ENCODE measurements at regions not wholly inside any gene's neighbourhood (a gene's known extent, or its start where the extent isn't known, plus 50 kb on each side); places are given as distances from the start of the nearest gene placed in this dataset.

- DNase-seq (ENCODE audit: low read depth), result no peak
- no peak overlapping the region for H3K4me3 ChIP-seq (ENCODE audit: low read depth, low read length)
- no peak for TF ChIP-seq CTCF (IDR thresholded peaks at IDR 0.05; ENCODE audit: control insufficient read depth, extremely low read depth, insufficient read depth)
These were observed 385.3 kb upstream of the IRX4 start for GRCh38 chr5:2267991-2268390.

GRCh38 chr5:2266641-2267240 lies 384.0 kb upstream of the IRX4 start:
- no peak for DNase-seq (ENCODE audit: low read depth)
- no peak for TF ChIP-seq CTCF (IDR thresholded peaks at IDR 0.05; ENCODE audit: control insufficient read depth, extremely low read depth, insufficient read depth)

GRCh38 chr5:2265341-2265740 lies 382.6 kb upstream of the IRX4 start:
- no peak for DNase-seq (ENCODE audit: low read depth)
- no peak for TF ChIP-seq CTCF (IDR thresholded peaks at IDR 0.05; ENCODE audit: control insufficient read depth, extremely low read depth, insufficient read depth)
- H3K4me3 ChIP-seq (ENCODE audit: low read depth, low read length), result no peak overlapping the region

More at GRCh38 chr5:2266641-2267240, 384.0 kb upstream of the IRX4 start:
- H3K4me3 ChIP-seq (ENCODE audit: low read depth, low read length), result no peak overlapping the region

- no peak for TF ChIP-seq CTCF (IDR thresholded peaks at IDR 0.05; ENCODE audit: control insufficient read depth, extremely low read depth, insufficient read depth)
- no peak for DNase-seq (ENCODE audit: low read depth)
These were observed 381.0 kb upstream of the IRX4 start for GRCh38 chr5:2263763-2264162.

GRCh38 chr5:2262620-2263019 lies 379.9 kb upstream of the IRX4 start:
- H3K4me3 ChIP-seq (ENCODE audit: low read depth, low read length), result no peak overlapping the region
- no peak for TF ChIP-seq CTCF (IDR thresholded peaks at IDR 0.05; ENCODE audit: control insufficient read depth, extremely low read depth, insufficient read depth)
- no peak for DNase-seq (ENCODE audit: low read depth)

More at GRCh38 chr5:2263763-2264162, 381.0 kb upstream of the IRX4 start:
- H3K4me3 ChIP-seq (ENCODE audit: low read depth, low read length), result no peak overlapping the region

GRCh38 chr5:2261004-2261703 lies 378.4 kb upstream of the IRX4 start:
- no peak for TF ChIP-seq CTCF (IDR thresholded peaks at IDR 0.05; ENCODE audit: control insufficient read depth, extremely low read depth, insufficient read depth)
- DNase-seq (ENCODE audit: low read depth), result no peak
- no peak overlapping the region for H3K4me3 ChIP-seq (ENCODE audit: low read depth, low read length)
